HG03558 (cell line): ENCODE measurements at regions not wholly inside any gene's neighbourhood (a gene's known extent, or its start where the extent isn't known, plus 50 kb on each side); places are given as distances from the start of the nearest gene placed in this dataset.
"Not testable (repeated sequence)": the region's sequence is repeated elsewhere in the genome, so short reads cannot be mapped to it uniquely, and the experiment has no call there.

Experiments used
- ATAC-seq: cut with Tn5 transposase; IDR thresholded peaks from one replicate; pipeline ENCODE4 v1.9.1; 2021; ENCODE audit warnings: moderate number of reproducible peaks; ENCODE audit not compliant: unreplicated experiment; ENCODE audit errors: extremely low read depth

DNA sequence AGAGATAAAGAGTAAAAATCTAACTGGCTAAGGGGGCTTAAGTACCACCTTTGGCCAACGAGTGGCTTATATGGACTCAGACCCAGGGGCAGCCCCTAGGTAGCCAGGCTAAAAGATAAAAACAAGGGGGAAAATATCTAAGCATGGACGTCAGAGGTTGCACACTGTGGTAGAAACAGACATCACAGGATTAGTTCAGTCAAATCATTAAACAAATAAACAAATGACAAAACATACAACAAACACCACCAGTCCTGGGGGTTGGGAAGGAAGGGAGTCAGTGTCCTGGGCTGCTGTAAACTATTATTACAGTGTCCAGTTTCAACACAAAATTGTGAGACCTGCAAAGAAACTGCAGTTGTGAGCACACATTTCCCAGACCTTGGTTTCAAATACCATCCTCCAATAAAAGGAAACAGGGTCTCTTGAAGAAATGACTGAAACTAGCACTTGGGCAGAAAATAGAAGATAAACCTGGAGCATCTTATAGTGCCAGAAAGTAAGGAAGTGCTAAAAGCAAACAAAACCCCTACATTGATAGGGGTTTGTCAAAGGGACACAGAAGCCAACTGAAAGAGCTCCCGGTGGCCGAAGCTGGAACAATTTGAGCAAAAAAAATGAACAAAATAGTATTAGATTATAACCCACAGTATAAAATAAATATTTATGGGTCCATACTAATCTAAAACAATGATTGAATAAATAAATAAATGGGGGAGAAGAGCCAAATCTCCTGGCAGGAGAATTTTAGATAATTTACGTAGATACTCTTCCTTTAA is 154.8 kb upstream of the KLF7 start:
- no peak for ATAC-seq

DNA sequence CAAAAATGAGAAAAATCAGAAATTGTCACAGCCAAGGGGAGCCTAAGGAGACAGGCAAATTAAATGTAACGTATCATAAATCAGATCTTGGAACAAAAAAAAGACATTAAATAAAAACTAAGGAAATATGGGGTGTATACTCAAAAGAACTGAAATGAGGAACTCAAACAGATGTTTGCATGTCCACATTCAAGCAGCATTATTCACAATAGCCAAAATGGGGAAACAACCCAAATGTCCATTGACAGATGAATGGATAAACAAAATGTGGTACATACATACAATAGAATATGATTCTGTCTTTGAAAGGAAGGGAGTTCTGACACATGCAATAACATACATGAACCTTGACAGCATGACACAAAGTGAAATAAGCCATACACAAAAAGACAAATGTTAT is 155.8 kb upstream of the KLF7 start:
- ATAC-seq = no peak

DNA sequence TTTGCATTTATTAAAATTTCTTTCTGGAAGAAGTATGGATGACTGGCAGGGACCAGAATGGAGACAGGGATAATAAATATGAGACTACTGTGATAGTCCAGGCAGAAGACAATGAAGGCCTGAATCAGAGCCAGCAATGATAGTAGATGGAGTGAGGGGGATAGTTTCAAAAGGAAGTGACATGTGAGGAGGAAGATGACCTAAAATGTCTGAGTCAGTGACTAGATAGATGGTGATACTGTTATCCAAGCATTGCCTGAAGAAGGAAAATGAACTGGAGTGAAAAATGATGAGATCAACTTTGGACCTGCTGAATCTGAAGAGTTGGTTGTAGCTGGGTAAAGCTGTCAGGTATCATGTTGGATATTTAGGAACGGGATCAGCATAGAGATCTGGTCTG is 158.3 kb upstream of the KLF7 start:
- ATAC-seq = no peak

DNA sequence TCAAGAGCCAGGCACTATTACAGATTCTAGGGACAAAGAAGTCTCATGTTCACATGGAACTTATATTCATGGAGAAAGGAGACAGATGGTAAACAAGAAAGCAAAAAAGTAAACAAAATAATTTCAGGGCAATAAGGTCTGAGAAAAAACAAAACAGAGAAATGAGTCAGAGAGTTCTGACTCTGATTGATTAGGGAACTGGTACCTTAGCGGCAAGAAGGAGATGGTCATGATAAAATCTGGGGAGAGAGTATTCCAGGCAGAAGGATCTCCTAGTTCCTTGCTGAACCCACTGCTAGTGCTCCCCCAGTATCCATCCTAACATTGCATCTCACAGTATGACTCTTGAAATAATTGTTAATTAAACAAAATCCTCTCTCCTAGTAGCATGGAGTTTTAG is 161.8 kb upstream of the KLF7 start:
- no peak for ATAC-seq

DNA sequence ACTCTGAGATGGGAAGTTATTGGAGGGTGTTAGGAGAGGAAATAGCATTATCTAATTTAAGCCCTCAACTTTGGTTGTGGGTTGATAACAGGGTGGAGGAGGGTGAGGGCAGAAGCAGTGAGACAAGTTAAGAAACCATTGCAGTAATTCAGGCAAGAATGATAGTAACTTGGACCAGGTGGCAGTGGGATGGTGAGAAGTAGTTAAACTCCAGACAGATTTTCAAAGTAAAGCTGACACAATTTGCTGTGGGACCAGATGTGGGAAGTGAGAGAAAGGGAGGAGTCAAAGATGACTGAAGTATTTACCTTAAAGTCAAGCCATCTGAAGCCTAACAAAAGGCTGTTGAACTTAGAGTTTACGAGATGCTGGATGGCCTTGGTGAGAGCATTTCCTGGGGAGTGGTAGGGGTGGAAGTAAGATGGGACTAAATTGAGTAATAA is 163.2 kb upstream of the KLF7 start:
- ATAC-seq = no peak

DNA sequence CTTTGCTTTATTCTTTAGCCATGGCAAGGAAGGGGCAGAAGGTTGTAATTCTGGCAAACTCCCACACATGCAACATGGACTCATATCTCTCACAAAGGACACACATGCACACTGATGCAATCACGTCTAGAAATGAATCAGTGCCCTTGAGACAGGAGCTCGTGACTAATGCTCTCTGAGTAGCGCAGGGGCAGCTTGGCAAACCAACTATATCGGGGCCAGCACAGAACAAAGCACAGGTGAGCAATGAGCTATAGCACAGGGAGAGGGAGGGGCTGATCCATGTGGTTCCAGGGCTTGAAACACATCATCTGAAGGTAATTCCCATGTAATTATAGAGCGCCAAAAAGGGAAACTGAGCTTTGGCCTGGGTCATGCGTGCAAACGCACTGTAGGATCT is 165.2 kb upstream of the KLF7 start:
- peak; percentile 34 for ATAC-seq

DNA sequence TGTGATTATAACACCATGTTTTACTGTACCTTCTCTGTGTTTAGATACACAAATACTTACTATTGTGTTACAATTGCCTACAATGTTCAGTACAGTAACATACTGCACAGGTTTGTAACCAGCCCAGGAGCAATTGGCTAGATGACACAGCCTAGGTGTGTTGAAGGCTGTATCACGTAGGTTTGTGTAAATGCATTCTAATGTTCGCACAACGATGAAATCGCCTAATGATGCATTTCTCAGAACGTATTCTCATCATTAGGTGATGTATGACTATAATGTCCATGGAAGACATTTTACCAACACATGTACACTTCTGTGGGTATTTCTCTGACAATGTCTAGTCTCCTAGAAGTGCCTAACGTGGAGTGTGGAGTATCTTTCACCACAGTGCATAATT is 165.9 kb upstream of the KLF7 start:
- no peak for ATAC-seq

DNA sequence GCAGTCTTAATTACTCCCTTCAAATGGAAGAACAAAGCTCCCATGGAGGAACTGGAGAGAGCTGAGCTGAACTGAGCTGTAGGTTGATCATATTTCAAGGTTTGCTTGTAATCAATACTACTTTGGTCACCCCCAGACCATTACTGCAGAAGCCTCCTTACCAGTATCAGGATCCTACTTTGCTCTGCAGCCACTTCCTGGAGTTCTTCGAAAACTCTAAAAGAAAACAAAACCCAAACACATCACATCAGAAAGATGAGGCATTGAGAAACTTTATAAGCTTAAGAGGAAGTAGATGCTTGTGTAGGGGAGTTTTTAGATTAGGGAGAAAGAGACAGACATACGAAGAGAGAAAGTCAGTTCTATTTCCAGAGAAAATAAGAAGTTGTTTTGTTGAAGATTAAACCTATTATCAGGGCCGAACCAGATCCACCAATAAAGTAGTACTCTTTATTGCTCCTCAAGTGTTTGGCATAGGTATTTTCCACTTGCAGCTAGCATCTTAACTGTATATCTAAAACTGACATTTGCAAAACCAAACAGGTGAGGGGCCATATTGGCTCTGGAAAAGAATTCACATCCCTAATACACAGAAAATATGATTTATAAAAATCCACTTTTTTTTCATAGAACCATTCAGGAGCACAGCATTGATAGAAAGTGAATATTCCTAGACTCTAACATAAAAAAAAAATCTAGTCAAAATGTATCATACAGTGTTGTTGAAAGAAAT is 166.9 kb upstream of the KLF7 start:
- ATAC-seq = peak; percentile 23

DNA sequence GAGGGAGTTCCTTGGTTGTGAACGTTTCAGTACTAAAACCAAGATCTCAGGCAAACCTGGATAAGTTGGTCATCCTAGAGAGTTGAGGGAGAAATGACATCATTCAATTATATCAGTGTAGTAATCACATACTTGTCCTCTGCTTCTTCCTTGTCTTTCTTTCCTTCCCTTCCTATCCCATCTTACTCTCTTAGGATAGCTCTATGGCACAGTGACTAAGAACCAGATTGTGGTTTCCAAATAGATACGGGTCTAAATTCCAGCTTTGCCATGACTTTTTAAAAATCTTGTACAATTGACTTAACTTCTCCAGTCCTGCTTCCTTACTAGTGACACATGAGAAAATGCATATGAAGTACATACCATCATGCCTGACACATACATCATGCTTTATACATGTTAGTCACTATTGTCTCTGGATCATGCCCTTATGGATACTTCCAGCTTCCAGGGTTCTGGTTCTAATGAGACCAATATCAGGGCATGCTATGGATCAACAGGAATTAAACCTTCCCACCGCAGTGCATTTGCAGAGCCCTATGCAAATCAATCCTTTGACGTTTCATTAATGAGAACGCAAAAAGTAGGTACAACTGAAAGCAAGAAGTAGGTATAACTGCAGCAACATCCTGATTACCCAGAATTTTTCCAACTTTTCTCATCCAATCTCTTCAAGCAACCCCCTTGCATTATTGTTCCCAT is 168.0 kb upstream of the KLF7 start:
- no peak for ATAC-seq

DNA sequence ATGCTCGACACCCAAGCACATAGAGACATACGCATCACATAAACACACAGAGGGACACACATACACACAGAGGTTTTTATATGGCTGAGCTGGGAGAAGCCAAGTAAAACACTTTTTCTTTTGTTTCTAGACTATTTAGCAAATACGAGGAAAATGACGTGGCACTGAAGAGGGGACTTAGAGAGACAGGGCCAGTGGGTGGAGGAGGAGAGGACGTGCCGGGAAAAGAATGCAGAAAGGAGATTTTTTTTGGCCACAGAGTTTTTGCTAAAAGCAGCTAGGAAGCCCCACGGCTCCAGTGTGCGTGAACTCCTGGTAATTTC is 168.5 kb upstream of the KLF7 start:
- ATAC-seq = no peak

DNA sequence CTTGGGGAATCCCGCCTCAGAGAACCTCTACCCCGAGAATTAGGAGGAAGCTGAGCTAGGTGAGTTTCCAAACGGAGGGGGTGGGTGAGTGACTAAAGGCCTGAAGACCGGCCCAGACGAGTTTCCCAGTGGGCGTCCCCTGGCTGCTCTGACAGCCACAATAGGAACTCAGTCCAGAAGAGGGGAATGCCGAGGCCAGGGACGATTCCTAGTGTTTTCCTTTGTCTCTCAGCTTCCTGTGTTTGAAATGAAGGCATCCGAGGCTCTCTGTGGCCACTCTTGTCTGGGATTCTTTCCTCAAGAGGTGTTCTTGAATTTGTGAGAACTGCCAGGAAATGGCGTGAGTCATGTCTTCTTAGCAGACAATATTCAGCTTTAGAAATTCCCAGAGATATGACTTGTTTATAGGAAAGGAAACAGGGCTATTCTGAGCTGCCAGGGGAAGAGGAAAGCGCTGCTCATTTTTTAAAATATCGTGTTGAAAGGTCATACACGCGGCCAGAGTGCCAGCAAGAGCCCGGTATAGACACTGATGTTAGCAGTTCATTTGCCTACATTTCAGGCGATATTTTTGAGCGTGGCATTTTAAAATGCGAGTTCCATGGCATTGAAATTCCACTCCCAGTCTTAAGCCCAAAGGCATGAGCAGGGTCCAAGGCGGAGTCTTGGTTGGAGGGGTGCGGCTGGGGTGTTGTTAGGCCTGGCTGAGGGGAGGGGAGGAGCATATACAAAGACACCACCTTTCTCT is 169.1 kb upstream of the KLF7 start:
- no peak for ATAC-seq

DNA sequence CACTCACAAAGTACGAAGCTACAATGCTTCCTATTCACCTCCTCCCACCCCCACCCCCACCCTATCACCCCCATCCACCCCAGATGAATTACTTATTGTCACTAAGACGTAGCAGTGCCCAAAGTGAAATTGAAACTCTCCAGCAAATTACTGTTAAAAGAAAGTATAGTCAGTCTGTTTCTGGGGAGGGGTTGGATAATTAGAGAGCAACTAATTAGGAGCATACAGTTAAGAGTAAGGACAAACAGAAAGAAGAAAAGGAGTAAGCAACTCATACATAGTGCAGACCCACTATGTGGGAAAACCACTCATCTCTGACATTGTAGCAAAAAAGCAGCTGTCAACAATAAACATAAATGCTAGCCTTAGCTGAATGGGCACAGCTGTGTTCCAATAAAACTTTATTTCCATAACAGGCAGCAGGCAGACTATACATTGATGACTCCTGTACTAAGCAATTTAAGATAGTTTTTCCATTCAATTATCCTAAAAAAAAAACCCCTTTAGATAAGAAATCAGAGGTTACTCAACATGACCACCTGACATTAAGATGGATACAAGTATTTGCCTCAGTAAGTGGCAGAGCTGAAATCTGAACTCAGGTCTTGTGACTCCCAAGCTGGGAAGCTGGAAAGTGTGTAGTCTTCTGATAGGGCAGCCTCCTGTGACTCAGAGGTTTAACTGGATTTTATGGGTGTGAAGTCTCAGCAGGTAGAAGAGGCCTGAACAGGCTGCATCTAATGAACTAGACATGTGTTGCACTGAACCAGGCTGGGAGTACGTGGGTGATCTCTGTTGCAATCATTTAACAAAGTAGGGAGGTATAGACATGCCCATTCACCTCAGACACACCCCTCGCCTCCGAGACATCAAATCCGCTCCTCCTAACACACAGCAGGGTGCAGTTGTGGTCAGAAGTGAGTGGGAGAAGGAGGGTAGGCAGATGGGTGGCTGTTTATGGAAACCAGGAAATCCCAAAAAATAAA is 171.8 kb upstream of the KLF7 start:
- ATAC-seq = no peak

DNA sequence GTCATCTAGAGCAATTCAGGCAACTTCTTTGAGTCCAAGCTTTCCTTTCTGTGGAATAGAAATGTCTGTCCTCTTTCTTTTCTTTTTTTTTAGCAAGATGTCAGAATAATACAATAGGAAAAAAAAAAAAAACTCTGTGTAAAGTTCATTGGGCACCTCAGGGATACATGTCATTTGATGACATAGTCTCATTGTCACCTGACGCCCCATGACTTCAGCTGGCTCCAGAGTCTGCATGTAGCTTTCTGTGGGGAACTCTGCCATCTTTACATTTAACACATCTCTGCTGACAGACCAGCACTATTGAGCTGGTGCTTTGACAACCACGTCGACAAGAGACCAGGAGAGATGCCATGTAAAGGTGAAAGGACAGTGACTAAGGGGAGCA is 172.5 kb upstream of the KLF7 start:
- ATAC-seq = no peak

DNA sequence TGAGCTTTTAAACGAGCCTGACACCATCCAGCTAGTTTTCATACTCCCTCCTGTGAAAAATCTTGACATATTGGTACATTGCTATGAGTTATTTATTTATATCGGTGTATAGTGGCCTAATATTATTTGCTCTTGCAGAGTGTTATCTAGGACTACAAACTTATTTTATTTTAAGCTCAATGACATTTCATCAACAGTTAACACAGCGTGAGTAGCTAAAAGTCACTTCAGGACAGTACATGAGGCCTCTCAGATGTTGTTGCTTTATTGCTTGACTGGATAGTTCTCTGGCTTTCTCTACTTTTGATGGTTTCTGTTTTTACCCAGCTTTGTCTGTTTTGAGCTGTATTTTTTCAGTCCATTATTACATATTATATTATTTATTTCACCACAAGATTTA is 172.9 kb upstream of the KLF7 start:
- ATAC-seq = no peak

DNA sequence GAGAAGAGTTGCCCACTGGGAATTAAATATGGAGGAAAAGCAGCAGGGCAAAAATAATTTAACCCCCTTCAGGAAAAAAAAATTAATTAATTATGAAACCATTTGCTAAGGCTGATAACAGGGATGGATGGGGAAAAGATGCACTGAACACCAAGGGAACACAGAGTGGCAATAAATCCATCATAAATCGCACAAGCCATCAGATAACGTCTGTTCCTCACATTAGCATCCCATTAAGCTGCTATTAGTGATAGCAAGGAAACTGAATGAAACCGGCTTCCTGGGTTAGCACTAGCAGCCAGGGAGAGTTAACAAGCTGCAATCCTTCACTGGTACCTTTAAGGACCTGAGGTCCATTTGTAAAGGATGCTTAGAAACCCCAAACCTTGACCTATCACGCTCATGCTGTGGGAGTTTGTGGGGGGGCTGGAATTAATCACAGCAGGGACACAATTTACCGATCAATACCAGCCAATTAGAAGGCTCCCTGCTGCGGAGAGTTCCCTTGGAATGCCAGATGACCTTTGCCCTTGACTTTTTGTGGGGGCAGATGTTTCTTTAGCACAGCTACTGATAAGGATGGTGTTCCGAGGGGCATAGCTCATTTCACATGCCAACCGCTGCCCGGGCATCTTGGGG is 175.5 kb upstream of the KLF7 start:
- no peak for ATAC-seq

DNA sequence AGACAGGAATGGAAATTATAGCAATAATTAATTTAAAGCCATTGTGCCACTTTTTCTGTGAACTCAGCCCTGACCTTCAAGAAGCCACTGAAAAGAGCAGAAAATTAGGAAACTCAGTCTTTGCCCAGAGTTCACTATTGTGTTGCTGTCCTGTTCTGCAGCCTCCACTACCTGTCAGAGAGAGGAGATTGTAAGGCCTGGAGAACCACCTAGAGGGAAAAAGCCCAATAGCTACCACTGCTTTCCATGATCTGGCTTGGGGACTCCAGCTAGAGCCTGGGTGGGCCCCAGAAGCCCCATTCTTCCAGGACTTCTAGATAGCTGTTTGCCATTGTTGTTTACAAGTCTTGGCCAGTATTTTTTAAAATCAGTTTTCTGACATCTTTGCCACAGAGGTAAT is 176.1 kb upstream of the KLF7 start:
- no peak for ATAC-seq

DNA sequence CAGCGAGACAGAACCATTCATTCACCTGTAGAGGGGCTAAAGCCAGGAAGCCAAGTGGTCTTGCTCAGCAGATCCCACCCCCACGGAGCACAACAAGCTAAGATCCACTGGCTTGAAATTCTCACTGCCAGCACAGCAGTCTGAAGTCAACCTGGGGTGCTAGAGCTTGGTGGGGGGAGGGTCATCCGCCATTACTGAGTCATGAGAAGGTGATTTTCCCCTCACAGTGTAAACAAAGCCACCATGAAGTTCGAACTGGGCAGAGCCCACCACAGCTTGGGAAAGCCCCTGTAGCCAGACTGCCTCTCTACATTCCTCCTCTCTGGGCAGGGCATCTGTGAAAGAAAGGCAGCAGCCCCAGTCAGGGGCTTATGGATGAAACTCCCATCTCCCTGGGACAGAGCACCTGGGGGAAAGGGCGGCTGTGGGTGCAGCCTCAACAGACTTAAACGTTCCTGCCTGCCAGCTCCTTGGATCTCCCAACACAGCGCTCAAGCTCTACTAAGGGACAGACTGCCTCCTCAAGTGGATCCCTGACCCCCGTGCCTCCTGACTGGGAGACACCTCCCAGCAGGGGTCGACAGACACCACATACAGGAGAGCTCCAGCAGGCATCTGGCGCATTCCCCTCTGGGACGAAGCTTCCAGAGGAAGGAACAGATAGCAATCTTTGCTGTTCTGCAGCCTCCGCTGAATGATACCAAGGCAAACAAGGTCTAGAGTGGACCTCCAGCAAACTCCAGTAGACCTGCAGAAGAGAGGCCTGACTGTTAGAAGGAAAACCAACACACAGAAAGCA is 179.0 kb upstream of the KLF7 start:
- not testable (repeated sequence) for ATAC-seq

DNA sequence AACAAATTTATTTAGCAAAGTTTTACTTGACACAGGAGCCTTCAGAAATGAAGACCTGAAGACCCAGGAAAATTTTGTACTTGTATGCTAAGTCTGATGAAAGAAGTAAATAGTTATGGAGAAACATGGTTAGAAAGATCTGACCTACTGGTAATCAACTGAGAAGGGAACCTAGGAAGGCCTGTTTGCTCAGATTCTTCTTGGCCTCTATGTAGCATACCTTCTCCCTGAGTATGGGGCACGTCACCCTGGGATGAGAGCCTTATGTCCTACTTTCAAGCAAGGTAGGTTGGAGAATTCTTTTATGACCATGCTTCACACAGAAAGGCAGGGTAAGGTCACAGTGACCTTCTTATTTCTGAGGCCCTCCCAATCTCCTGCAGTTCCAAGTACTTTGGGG is 178.6 kb upstream of the CREB1 start:
- ATAC-seq = no peak
